IMR-90 (cell line): ENCODE measurements at regions not wholly inside any gene's neighbourhood (a gene's known extent, or its start where the extent isn't known, plus 50 kb on each side); places are given as distances from the start of the nearest gene placed in this dataset.

Experiments
- ATAC-seq: fragments of 200-7000 bp; cut with Tn5 transposase; 2 replicates; pipeline ENCODE4 v1.9.1; 2020; ENCODE audit warnings: low read depth, mild to moderate bottlenecking, moderate library complexity
- BruUV-seq: library from RNA; stranded (reverse); fragments of 400-500 nt; replicated peaks from 2 replicates; lab custom pipeline; 2021; lab: Mats Ljungman, UMichigan
- CTCF ChIA-PET: fragments of 300-600 bp; formaldehyde crosslinking; extraction: SDS; loops from one replicate; lab custom pipeline; 2021; ENCODE audit warnings: antibody characterized with exemption; lab: Yijun Ruan, JAX
- POLR2A ChIA-PET: fragments of 300-600 bp; sonication (Branson Sonifier 250); formaldehyde crosslinking; loops from one replicate; lab custom pipeline; 2022; ENCODE audit warnings: antibody characterized with exemption; ENCODE audit not compliant: unreplicated experiment; lab: Charles Lee
- DNase-seq: peaks from one replicate; pipeline ENCODE4 v3.0.0; 2013
- H2AFZ ChIP-seq: replicated peaks from 2 replicates; pipeline ENCODE3; 2013; ENCODE audit warnings: low read length, mild to moderate bottlenecking; ENCODE audit not compliant: poor library complexity
- H2AK5ac ChIP-seq: 2 replicates; pipeline ENCODE4 v1.6.1; 2013; ENCODE audit warnings: low read depth, low read length, inconsistent platforms
- H2AK9ac ChIP-seq: replicated peaks from 2 replicates; pipeline ENCODE3; 2013; ENCODE audit warnings: mild to moderate bottlenecking, low read depth, low read length, moderate library complexity; ENCODE audit not compliant: poor library complexity
- H2BK120ac ChIP-seq: 2 replicates; pipeline ENCODE4 v1.6.1; 2013; ENCODE audit warnings: low read depth, low read length, inconsistent platforms
- H2BK15ac ChIP-seq: 3 replicates; pipeline ENCODE4 v1.6.1; 2013; ENCODE audit warnings: low read depth, low read length, inconsistent platforms
- H2BK20ac ChIP-seq: 2 replicates; pipeline ENCODE4 v1.6.1; 2013; ENCODE audit warnings: low read depth, mild to moderate bottlenecking, inconsistent platforms, low read length, moderate library complexity
- H2BK5ac ChIP-seq: 2 replicates; pipeline ENCODE4 v1.6.1; 2013; ENCODE audit warnings: mild to moderate bottlenecking, low read depth, low read length, inconsistent platforms; ENCODE audit not compliant: poor library complexity, severe bottlenecking
- H3K14ac ChIP-seq: replicated peaks from 2 replicates; pipeline ENCODE4 v1.6.1; 2013; ENCODE audit warnings: low read depth, low read length, inconsistent platforms
- H3K18ac ChIP-seq: 2 replicates; pipeline ENCODE4 v1.6.1; 2013; ENCODE audit warnings: low read depth, low read length, control low read depth
- H3K23ac ChIP-seq: 2 replicates; pipeline ENCODE4 v1.6.1; 2013; ENCODE audit warnings: low read depth, low read length, inconsistent platforms
- H3K27ac ChIP-seq: 2 replicates; pipeline ENCODE4 v1.5.1; 2013; ENCODE audit warnings: mild to moderate bottlenecking, control low read depth, low read length; ENCODE audit not compliant: insufficient read depth
- H3K27me3 ChIP-seq: 2 replicates; pipeline ENCODE4 v1.6.1; 2013; ENCODE audit warnings: low read length; ENCODE audit not compliant: control insufficient read depth, insufficient read depth
- H3K36me3 ChIP-seq: 2 replicates; pipeline ENCODE4 v1.6.1; 2013; ENCODE audit warnings: low read length, mixed read lengths; ENCODE audit not compliant: control insufficient read depth, insufficient read depth
- H3K4ac ChIP-seq: 2 replicates; pipeline ENCODE4 v1.6.1; 2013; ENCODE audit warnings: low read depth, low read length, inconsistent platforms
- H3K4me1 ChIP-seq: 2 replicates; pipeline ENCODE4 v1.6.1; 2013; ENCODE audit warnings: low read length, mixed read lengths; ENCODE audit not compliant: control insufficient read depth, insufficient read depth
- H3K4me2 ChIP-seq: 2 replicates; pipeline ENCODE4 v1.6.1; 2013; ENCODE audit warnings: low read depth, mild to moderate bottlenecking, control low read depth, low read length, moderate library complexity
- H3K4me3 ChIP-seq: 2 replicates; pipeline ENCODE4 v1.5.1; 2013; ENCODE audit warnings: low read depth, mild to moderate bottlenecking, control low read depth, low read length, moderate library complexity; ENCODE audit not compliant: insufficient read depth
- H3K56ac ChIP-seq: 2 replicates; pipeline ENCODE4 v1.6.1; 2013; ENCODE audit warnings: low read length, inconsistent platforms; ENCODE audit not compliant: insufficient read depth; ENCODE audit errors: extremely low read depth
- H3K79me1 ChIP-seq, 2 experiments: 2 replicates each; pipeline ENCODE4 v1.6.1; 2013; ENCODE audit warnings: low read length in 2 of 2, inconsistent platforms in 1 of 2, low read depth in 1 of 2
- H3K9ac ChIP-seq: 2 replicates; pipeline ENCODE4 v1.6.1; 2013; ENCODE audit warnings: low read depth, low read length, control low read depth
- H3K9me1 ChIP-seq: 2 replicates; pipeline ENCODE4 v1.6.1; 2013; ENCODE audit warnings: low read length, inconsistent platforms; ENCODE audit not compliant: insufficient read depth
- H3K9me3 ChIP-seq: 2 replicates; pipeline ENCODE4 v1.6.1; 2013; ENCODE audit warnings: low read length; ENCODE audit not compliant: control insufficient read depth, insufficient read depth
- H4K20me1 ChIP-seq: 2 replicates; pipeline ENCODE4 v1.6.1; 2013; ENCODE audit warnings: low read length, inconsistent platforms; ENCODE audit not compliant: insufficient read depth
- H4K5ac ChIP-seq: 2 replicates; pipeline ENCODE4 v1.6.1; 2013; ENCODE audit warnings: mild to moderate bottlenecking, low read depth, low read length, control low read depth
- H4K8ac ChIP-seq, 2 experiments: 2 replicates each; pipeline ENCODE4 v1.6.1; 2013; ENCODE audit warnings: low read depth in 2 of 2, low read length in 2 of 2, control low read depth in 1 of 2, inconsistent platforms in 1 of 2
- H4K91ac ChIP-seq: 2 replicates; pipeline ENCODE4 v1.6.1; 2013; ENCODE audit warnings: low read depth, low read length, inconsistent platforms; ENCODE audit not compliant: insufficient read depth
- BHLHE40 ChIP-seq: fragments of 150-350 bp; IDR thresholded peaks from 2 replicates; pipeline ENCODE4 v1.6.1; 2016; ENCODE audit warnings: mild to moderate bottlenecking, low read depth, low read length
- CEBPB ChIP-seq: IDR thresholded peaks from 2 replicates; pipeline ENCODE4 v1.6.1; 2012; ENCODE audit warnings: low read depth, low read length, improper control_type of control experiment
- CHD1 ChIP-seq: IDR thresholded peaks from 2 replicates; pipeline ENCODE4 v1.6.1; 2012; ENCODE audit warnings: low read depth, low read length, improper control_type of control experiment
- FOS ChIP-seq: fragments of 150-350 bp; IDR thresholded peaks from 2 replicates; pipeline ENCODE4 v1.6.1; 2016; ENCODE audit warnings: low read depth, low read length
- MAFK ChIP-seq: IDR thresholded peaks from 2 replicates; pipeline ENCODE4 v1.6.1; 2012; ENCODE audit warnings: low read depth, low read length, improper control_type of control experiment
- MAZ ChIP-seq: IDR thresholded peaks from 2 replicates; pipeline ENCODE4 v1.6.1; 2012; ENCODE audit warnings: low read depth, mild to moderate bottlenecking, low read length, improper control_type of control experiment, moderate library complexity, borderline replicate concordance
- MXI1 ChIP-seq: IDR thresholded peaks from 2 replicates; pipeline ENCODE4 v1.6.1; 2012; ENCODE audit warnings: low read depth, mild to moderate bottlenecking, low read length, moderate library complexity, borderline replicate concordance
- NFE2L2 ChIP-seq: fragments of 150-350 bp; IDR thresholded peaks from 2 replicates; pipeline ENCODE4 v1.6.1; 2016; ENCODE audit warnings: low read depth, mild to moderate bottlenecking, low read length
- POLR2A ChIP-seq: IDR thresholded peaks from 2 replicates; pipeline ENCODE4 v1.6.1; 2012; ENCODE audit warnings: mild to moderate bottlenecking, low read depth, low read length
- RAD21 ChIP-seq: IDR thresholded peaks from 2 replicates; pipeline ENCODE4 v1.6.1; 2012; ENCODE audit warnings: low read length, improper control_type of control experiment
- RCOR1 ChIP-seq: IDR thresholded peaks from 2 replicates; pipeline ENCODE4 v1.6.1; 2012; ENCODE audit warnings: mild to moderate bottlenecking, low read length, improper control_type of control experiment; ENCODE audit not compliant: insufficient replicate concordance
- RFX5 ChIP-seq: IDR thresholded peaks from 2 replicates; pipeline ENCODE4 v1.8.0; 2012; ENCODE audit warnings: low read depth, mild to moderate bottlenecking, low read length, moderate library complexity
- SMC3 ChIP-seq: fragments of 150-350 bp; IDR thresholded peaks from 2 replicates; pipeline ENCODE4 v1.6.1; 2016; ENCODE audit warnings: low read depth, mild to moderate bottlenecking, antibody characterized with exemption, low read length, moderate library complexity
- WGBS, 2 experiments: methylation state at CpG; one replicate each; pipeline versions ENCODE4 v1.1.5 to v1.1.7; 2013; ENCODE audit warnings: missing lambda C conversion rate in 2 of 2; ENCODE audit not compliant: insufficient read length in 1 of 2; ENCODE audit errors: extremely low coverage in 2 of 2; 5-methylcytosine and 5-hydroxymethylcytosine counted together
- dilution Hi-C: fragments of 300-500 bp; cut with HindIII; formaldehyde crosslinking; loops from one replicate; pipeline ENCODE4 v1.14.3; 2018; ENCODE audit warnings: low sequenced_read_pairs; ENCODE audit not compliant: unreplicated experiment
- in situ Hi-C: fragments of 300-500 bp; cut with MboI; formaldehyde crosslinking; loops from 3 replicates; pipeline ENCODE4 v1.14.3; 2019; ENCODE audit warnings: low sequenced_read_pairs, inconsistent platforms, mixed read lengths
- intact Hi-C: fragments of 100-400 bp; cut with micrococcal nuclease; formaldehyde crosslinking; loops from 2 replicates; pipeline ENCODE4 v1.10.0; 2022
- TF ChIP-seq, protein P1 (sequence below): fragments of 150-350 bp; IDR thresholded peaks from 2 replicates; pipeline ENCODE4 v1.6.1; 2017; ENCODE audit warnings: mild to moderate bottlenecking, antibody characterized with exemption, low read length, low read depth
- TF ChIP-seq, protein P2 (sequence below): conservative IDR thresholded peaks from 2 replicates; pipeline ENCODE4 v1.5.1; 2012; ENCODE audit warnings: mild to moderate bottlenecking, low read depth, low read length, improper control_type of control experiment
- TF ChIP-seq, protein P3 (sequence below): fragments of 150-350 bp; IDR thresholded peaks from 2 replicates; pipeline ENCODE4 v1.6.1; 2016; ENCODE audit warnings: low read depth, mild to moderate bottlenecking, low read length, moderate library complexity, borderline replicate concordance

DNA sequence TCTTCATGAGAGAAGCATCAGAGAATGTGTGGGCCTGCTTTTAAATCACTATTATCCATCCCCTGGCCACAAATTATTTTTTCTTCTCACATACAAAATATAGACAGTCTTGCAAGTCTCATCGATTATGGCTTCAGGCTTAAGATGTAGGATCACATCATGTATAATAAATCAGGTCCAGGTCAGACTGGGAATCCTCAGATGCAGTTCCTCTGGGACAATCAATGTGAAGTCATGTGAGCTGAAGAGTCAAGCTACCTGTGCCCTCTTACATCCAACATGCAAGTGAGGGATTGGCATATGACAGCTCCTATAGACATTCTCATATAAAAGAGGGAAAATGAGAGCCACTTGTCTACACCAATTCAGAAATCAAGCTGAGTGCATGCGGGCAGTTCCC, 631.8 kb downstream of the PTPRU start:
- ChIA-PET CTCF (no interaction called here), POLR2A (no interaction called here)
- H3K14ac ChIP-seq, result no peak overlapping the region
- no peak overlapping the region for H3K18ac ChIP-seq
- H3K27me3 ChIP-seq, result no peaks in the 10 kb centered on the region
- H2BK5ac ChIP-seq, result no peak overlapping the region
- no peak overlapping the region for H3K56ac ChIP-seq
- no peak overlapping the region for H3K9ac ChIP-seq
- H3K9me3 ChIP-seq, result no peaks in the 10 kb centered on the region
- H4K5ac ChIP-seq, result no peak overlapping the region
- H3K4me2 ChIP-seq, result no peak overlapping the region
- H4K8ac ChIP-seq, result no peak overlapping the region
- no TSS peak for BruUV-seq
- H3K4me1 ChIP-seq, result no peaks in the 10 kb centered on the region
- no peaks in the 10 kb centered on the region for H3K79me1 ChIP-seq
- intact Hi-C loops (no loop called here), in situ Hi-C loops (no loop called here), dilution Hi-C loops (no loop called here)
- H4K91ac ChIP-seq, result no peak overlapping the region
- H2AFZ ChIP-seq, result no peak overlapping the region
- H3K4ac ChIP-seq, result no peak overlapping the region
- no peak overlapping the region for H2BK15ac ChIP-seq
- TF ChIP-seq RCOR1 (no peak), BHLHE40 (no peak), CHD1 (no peak), RAD21 (no peak), FOS (no peak), CEBPB (no peak), NFE2L2 (no peak), MXI1 (no peak), POLR2A (no peak), MAZ (no peak), RFX5 (no peak), SMC3 (no peak), MAFK (no peak)
- TF ChIP-seq, protein P1, sequence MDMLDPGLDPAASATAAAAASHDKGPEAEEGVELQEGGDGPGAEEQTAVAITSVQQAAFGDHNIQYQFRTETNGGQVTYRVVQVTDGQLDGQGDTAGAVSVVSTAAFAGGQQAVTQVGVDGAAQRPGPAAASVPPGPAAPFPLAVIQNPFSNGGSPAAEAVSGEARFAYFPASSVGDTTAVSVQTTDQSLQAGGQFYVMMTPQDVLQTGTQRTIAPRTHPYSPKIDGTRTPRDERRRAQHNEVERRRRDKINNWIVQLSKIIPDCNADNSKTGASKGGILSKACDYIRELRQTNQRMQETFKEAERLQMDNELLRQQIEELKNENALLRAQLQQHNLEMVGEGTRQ, result no peak
- TF ChIP-seq, protein P2, sequence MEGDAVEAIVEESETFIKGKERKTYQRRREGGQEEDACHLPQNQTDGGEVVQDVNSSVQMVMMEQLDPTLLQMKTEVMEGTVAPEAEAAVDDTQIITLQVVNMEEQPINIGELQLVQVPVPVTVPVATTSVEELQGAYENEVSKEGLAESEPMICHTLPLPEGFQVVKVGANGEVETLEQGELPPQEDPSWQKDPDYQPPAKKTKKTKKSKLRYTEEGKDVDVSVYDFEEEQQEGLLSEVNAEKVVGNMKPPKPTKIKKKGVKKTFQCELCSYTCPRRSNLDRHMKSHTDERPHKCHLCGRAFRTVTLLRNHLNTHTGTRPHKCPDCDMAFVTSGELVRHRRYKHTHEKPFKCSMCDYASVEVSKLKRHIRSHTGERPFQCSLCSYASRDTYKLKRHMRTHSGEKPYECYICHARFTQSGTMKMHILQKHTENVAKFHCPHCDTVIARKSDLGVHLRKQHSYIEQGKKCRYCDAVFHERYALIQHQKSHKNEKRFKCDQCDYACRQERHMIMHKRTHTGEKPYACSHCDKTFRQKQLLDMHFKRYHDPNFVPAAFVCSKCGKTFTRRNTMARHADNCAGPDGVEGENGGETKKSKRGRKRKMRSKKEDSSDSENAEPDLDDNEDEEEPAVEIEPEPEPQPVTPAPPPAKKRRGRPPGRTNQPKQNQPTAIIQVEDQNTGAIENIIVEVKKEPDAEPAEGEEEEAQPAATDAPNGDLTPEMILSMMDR, result no peak
- TF ChIP-seq, protein P3, sequence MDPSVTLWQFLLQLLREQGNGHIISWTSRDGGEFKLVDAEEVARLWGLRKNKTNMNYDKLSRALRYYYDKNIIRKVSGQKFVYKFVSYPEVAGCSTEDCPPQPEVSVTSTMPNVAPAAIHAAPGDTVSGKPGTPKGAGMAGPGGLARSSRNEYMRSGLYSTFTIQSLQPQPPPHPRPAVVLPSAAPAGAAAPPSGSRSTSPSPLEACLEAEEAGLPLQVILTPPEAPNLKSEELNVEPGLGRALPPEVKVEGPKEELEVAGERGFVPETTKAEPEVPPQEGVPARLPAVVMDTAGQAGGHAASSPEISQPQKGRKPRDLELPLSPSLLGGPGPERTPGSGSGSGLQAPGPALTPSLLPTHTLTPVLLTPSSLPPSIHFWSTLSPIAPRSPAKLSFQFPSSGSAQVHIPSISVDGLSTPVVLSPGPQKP, result no peak
- DNase-seq (no peak), ATAC-seq (no peak)
- H2BK120ac ChIP-seq, result no peak overlapping the region
- no peaks in the 10 kb centered on the region for H4K20me1 ChIP-seq
- H3K23ac ChIP-seq, result no peak overlapping the region
- no peak overlapping the region for H3K4me3 ChIP-seq
- no peak overlapping the region for H3K27ac ChIP-seq
- no peak overlapping the region for H2AK9ac ChIP-seq
- no peak overlapping the region for H2BK20ac ChIP-seq
- H3K36me3 ChIP-seq, result no peaks in the 10 kb centered on the region
- no CpG with 5 or more reads among the region's 2 CpGs for WGBS, 2 experiments
- no peaks in the 10 kb centered on the region for H3K9me1 ChIP-seq
- no peak overlapping the region for H2AK5ac ChIP-seq
